PFSK-1 (cell line): ENCODE measurements at regions not wholly inside any gene's neighbourhood (a gene's known extent, or its start where the extent isn't known, plus 50 kb on each side); places are given as distances from the start of the nearest gene placed in this dataset.

ENCODE experiments used
- FOXP2 ChIP-seq: optimal IDR thresholded peaks from 2 replicates; pipeline ENCODE3; 2011; ENCODE audit warnings: borderline replicate concordance, control low read depth, inconsistent platforms; ENCODE audit not compliant: insufficient read depth; ENCODE audit errors: extremely low read length, extremely low read depth
- POLR2AphosphoS5 ChIP-seq: IDR thresholded peaks from 2 replicates; pipeline ENCODE4 v1.6.1; 2012; ENCODE audit warnings: low read depth, mild to moderate bottlenecking, control low read depth, low read length, moderate library complexity
- REST ChIP-seq, 2 experiments: IDR thresholded peaks; 2 replicates each; pipeline versions ENCODE4 v1.6.1 to v1.8.0; 2011 to 2012; ENCODE audit warnings: low read depth in 2 of 2, low read length in 2 of 2, control low read depth in 1 of 2, inconsistent platforms in 1 of 2, mild to moderate bottlenecking in 1 of 2, moderate library complexity in 1 of 2; ENCODE audit not compliant: insufficient read depth in 1 of 2
- SIN3A ChIP-seq: IDR thresholded peaks from 2 replicates; pipeline ENCODE4 v1.6.1; 2012; ENCODE audit warnings: mild to moderate bottlenecking, low read length, moderate library complexity, borderline replicate concordance; ENCODE audit not compliant: insufficient read depth
- TAF1 ChIP-seq: IDR thresholded peaks from 2 replicates; pipeline ENCODE4 v1.6.1; 2012; ENCODE audit warnings: low read length, control low read depth, borderline replicate concordance; ENCODE audit not compliant: insufficient read depth

GRCh38 chr18:28331551-28331950 is 154.6 kb upstream of the CDH2 start:
- TF ChIP-seq FOXP2, result no peak
- TF ChIP-seq POLR2AphosphoS5, result no peak
- TF ChIP-seq SIN3A, result no peak
- TF ChIP-seq TAF1, result no peak
- TF ChIP-seq REST (IDR thresholded peaks at IDR 0.05; ENCODE audit: insufficient read depth in 1 of 2, low read depth in 2 of 2, low read length in 2 of 2), result no peak

- TF ChIP-seq REST (IDR thresholded peaks at IDR 0.05; ENCODE audit: insufficient read depth in 1 of 2, low read depth in 2 of 2, low read length in 2 of 2), result no peak
- no peak for TF ChIP-seq FOXP2
- TF ChIP-seq SIN3A, result no peak
- no peak for TF ChIP-seq POLR2AphosphoS5
- TF ChIP-seq TAF1, result no peak
These were observed 136.7 kb upstream of the CDH2 start for GRCh38 chr18:28313602-28314001.

- TF ChIP-seq SIN3A (no peak), REST (IDR thresholded peaks at IDR 0.05; ENCODE audit: insufficient read depth in 1 of 2, low read depth in 2 of 2, low read length in 2 of 2) (no peak), FOXP2 (no peak), TAF1 (no peak)
These were observed 111.9 kb upstream of the CDH2 start for GRCh38 chr18:28288784-28289183.

- TF ChIP-seq TAF1 (no peak), SIN3A (no peak), FOXP2 (no peak), POLR2AphosphoS5 (no peak), REST (IDR thresholded peaks at IDR 0.05; ENCODE audit: insufficient read depth in 1 of 2, low read depth in 2 of 2, low read length in 2 of 2) (no peak)
These were observed 110.2 kb upstream of the CDH2 start for GRCh38 chr18:28287146-28287545.

GRCh38 chr18:28284132-28284531 is 107.2 kb upstream of the CDH2 start:
- TF ChIP-seq POLR2AphosphoS5, result no peak

GRCh38 chr18:28281400-28281799 is 104.5 kb upstream of the CDH2 start:
- TF ChIP-seq POLR2AphosphoS5, result no peak
- no peak for TF ChIP-seq SIN3A
- no peak for TF ChIP-seq FOXP2
- TF ChIP-seq TAF1, result no peak
- no peak for TF ChIP-seq REST (IDR thresholded peaks at IDR 0.05; ENCODE audit: insufficient read depth in 1 of 2, low read depth in 2 of 2, low read length in 2 of 2)
